Glomerular visceral epithelial cell (primary cell): ENCODE measurements at regions not wholly inside any gene's neighbourhood (a gene's known extent, or its start where the extent isn't known, plus 50 kb on each side); places are given as distances from the start of the nearest gene placed in this dataset.
"Not testable (repeated sequence)": the region's sequence is repeated elsewhere in the genome, so short reads cannot be mapped to it uniquely, and the experiment has no call there.

ENCODE experiments used
- DNase-seq: peaks from one replicate; pipeline ENCODE4 v3.0.0-alpha.2; 2016; ENCODE audit errors: extremely low spot score

GRCh38 chr1:209109001-209109785 lies 474.3 kb upstream of the CAMK1G start:
- DNase-seq = no peak

- no peak for DNase-seq
Measured at GRCh38 chr1:209113521-209113920, 470.0 kb upstream of the CAMK1G start.

- no peak for DNase-seq
Measured at GRCh38 chr1:209116705-209117104, 466.8 kb upstream of the CAMK1G start.

- DNase-seq = no peak
Measured at GRCh38 chr1:209123601-209124000, 459.9 kb upstream of the CAMK1G start.

- not testable (repeated sequence) for DNase-seq
Measured at GRCh38 chr1:209129091-209129490, 454.4 kb upstream of the CAMK1G start.

- DNase-seq = no peak
Measured at GRCh38 chr1:209130886-209131285, 452.6 kb upstream of the CAMK1G start.

GRCh38 chr1:209132736-209133467 lies 450.6 kb upstream of the CAMK1G start:
- no peak for DNase-seq

DNA sequence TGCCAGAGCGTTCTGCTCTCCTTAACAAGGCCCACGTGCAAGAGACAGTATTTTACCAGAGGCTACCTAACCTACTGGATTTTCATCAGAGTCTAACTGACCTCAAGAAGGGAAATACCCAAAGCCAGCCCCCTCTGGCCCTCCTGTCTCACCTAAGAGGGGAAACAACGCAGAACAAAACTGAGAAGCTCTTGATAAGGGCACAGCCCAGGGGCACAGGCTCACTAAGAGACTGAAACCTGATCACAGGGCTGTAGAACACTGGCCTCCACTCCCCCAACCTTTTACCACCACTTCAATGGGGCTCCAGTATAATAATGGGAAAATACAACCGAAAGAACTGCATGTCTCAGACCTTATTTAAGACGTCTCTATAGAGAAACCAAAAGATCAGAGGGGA lies 449.5 kb upstream of the CAMK1G start:
- no peak for DNase-seq

DNA sequence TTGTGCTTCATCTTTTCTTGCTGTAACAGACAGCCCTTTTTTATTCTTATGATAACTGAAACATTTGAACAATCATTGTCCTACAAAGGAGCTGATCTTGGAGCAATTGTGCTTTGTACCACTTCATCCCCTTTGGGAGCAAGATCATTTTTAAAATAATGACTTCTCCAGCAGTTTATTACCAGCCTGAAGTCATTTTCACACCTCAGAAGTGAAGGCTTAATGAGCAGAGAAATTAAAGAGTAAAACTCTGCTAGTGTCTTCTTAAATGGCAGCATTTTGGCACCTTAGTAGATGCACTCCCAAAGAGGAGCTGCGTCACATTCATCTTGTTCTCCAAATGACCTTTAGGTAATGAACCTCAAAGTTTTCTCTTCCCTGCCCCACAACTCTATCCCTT lies 439.6 kb upstream of the CAMK1G start:
- no peak for DNase-seq

GRCh38 chr1:209150114-209150513 lies 433.4 kb upstream of the CAMK1G start:
- peak; percentile 43 for DNase-seq

DNA sequence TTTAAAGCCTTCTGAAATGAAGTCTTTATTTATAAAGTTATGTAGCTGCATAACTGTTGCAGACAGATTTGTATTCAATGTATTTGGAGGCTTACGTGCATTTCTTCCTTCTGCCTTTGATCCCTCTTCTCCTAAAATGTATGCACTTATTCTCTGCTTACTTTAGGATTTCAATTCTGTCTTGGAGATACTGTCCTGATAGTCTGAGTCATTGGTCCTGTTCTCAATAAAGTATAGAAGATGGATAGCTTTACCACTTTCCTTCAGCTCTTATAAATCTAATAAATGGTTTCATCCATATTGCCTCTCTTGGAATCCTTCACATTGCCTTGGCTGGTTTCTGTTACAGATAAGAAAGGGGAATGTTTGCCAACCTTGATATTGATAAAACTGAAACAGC lies 430.1 kb upstream of the CAMK1G start:
- no peak for DNase-seq

- no peak for DNase-seq
Measured at GRCh38 chr1:209154912-209155311, 428.6 kb upstream of the CAMK1G start.

DNA sequence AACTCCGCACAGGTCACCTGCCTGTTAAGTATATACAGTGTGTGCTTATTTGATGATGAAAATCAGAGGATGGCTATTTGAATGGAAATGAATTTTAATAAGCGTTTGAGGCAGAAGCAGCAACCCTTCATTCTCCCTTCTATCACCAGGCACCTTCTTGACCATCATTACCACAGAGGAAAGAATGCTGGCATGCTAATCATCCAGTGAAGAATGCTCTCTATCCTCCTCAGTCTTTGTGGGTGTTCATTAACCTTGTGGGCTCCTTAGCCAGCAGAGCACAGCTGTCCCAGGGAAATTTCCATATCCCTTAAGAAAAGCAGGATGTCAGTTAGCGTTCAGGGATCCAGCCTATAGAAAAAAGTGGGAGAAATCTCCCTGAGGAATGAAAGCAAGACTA lies 428.0 kb upstream of the CAMK1G start:
- peak; percentile 89 for DNase-seq

GRCh38 chr1:209156991-209157390 lies 426.5 kb upstream of the CAMK1G start:
- no peak for DNase-seq

DNA sequence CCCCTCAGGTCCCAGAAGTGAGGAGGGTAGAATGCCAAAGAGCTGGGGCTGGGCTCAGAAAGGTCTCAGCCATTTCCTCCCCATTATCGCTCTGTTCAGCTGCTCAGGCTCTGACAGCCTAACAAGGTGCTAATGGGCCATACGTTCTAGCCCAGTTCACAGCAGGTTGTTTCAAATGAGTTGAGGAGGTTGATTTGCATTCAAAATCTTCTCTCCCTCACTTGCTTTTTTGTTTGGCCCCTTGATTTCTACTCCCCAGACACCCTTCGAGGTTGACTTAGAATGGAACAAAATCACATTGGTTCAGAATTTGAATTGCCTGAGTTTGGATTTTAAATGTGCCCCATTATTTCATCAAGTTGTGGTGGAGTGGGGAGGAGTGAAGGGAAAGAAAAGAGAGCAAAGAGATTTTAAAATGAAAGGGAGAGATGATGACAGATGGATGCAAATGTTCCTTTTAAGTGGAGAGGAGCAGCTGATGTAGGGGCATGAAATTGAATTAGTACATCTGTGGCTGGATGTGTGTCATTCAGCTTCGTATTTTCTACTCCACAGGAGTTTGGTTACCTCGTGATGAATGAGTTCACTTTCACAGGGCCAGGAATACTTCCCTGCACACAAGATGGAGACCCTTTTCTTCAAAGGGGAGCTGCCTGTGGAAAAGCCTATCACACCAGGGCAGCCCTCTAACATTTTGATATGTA lies 425.8 kb upstream of the CAMK1G start:
- DNase-seq = no peak

GRCh38 chr1:209158851-209159250 lies 424.7 kb upstream of the CAMK1G start:
- DNase-seq = no peak

DNA sequence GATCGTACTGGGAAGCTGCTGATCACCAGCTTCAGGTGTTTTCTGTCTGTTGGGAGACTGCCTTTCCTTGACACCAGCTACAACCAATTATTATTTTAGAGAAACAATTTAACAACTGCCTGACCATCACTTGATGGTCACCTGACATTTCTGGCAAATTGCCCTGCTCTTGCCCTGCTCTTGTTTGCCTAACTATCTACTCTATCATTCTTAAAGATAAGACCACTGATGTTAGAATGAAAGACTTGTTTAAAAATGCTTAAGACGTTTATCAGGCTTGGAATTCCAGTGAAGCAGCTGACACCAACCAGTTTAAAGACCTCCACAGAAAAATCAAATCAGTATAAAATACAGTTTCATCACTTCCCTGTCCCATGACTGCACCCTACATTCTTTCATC lies 423.3 kb upstream of the CAMK1G start:
- no peak for DNase-seq

DNA sequence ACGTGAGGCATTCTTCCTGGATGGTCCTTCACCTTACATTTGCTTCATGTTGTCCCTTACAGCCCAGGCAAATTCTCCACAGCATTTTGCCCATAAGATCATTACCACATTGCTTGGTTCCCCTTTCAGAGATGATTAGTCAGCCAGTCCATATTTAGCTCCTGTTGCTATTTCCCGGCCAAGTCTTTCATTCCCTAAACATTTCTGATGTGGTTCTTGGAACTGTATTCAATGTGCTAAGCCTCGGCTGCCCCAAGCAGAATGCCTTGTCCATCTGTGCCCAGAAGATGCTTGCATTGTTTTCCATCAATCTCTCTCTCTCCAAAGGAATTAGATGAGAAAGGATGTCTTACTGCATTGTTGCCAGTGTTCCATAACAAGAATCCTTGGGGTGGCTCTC lies 420.9 kb upstream of the CAMK1G start:
- DNase-seq = no peak

GRCh38 chr1:209168204-209168603 lies 415.3 kb upstream of the CAMK1G start:
- DNase-seq = peak; percentile 20

DNA sequence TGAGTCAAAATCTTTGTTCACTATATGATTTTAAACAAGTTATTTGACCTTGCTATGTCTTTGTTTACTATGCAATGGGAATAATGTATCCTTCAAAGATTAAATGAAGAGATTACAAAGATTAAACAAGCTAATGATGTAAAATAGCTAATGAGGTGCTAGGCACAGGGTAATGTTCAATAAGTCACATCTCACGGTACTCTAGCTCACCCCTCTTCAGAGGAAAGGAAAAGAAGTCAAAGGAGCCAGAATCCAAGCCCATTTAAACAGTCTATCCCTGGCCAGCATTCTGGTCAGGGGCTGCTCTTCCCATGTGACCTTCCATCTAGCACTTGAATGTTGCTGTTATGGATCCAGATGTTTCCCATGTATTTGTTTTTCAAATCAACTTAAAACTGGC lies 412.4 kb upstream of the CAMK1G start:
- no peak for DNase-seq

DNA sequence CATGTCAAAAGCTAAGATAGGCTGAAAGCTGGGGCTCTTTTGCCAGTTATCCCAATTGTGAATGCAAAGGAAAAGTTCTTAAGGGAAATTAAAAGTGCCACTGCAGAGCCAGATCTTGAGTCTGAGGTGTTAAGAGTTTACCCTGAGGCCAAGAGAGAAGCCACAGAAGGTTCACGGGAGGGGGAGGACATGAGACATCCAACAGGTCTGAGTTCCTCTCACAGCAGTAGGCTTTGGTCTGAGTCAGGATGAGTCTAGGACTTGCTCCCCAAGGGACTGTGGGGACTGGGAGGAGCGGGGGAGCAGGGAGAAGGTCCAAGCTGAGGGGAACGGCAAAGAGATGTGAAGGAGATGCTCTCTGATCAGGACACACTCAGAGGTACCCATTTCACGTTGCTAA lies 411.2 kb upstream of the CAMK1G start:
- DNase-seq = no peak

DNA sequence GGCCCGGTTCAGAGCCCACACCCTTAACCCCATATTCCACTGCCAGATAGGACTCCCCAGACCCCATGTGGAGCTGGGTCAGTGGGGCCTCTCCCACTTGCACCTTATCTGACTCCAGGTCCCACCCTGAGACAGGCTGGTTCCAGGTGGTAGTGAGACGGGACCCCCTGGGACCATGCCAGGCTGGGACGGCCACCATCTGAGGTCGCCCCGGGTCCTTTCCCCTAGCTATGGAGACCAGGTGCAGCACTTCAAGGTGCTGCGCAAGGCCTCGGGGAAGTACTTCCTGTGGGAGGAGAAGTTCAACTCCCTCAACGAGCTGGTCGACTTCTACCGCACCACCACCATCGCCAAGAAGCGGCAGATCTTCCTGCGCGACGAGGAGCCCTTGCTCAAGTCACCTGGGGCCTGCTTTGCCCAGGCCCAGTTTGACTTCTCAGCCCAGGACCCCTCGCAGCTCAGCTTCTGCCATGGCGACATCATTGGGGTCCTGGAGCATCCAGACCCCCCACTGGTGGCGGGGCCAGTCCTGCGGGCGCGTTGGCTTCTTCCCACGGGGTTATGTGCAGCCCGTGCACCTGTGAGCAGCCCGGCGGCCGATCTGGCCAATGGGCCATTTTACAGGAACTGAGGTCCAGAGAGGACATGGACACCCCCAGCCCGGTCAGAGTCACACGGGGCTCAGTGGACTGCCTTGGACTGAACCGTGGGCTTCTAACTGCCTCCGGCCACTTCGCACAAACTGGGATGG lies 410.5 kb upstream of the CAMK1G start:
- not testable (repeated sequence) for DNase-seq
